ENCODE measurements at regions not wholly inside any gene's neighbourhood (a gene's known extent, or its start where the extent isn't known, plus 50 kb on each side); places are given as distances from the start of the nearest gene placed in this dataset.
"Not testable (repeated sequence)": the region's sequence is repeated elsewhere in the genome, so short reads cannot be mapped to it uniquely, and the experiment has no call there.

DNA sequence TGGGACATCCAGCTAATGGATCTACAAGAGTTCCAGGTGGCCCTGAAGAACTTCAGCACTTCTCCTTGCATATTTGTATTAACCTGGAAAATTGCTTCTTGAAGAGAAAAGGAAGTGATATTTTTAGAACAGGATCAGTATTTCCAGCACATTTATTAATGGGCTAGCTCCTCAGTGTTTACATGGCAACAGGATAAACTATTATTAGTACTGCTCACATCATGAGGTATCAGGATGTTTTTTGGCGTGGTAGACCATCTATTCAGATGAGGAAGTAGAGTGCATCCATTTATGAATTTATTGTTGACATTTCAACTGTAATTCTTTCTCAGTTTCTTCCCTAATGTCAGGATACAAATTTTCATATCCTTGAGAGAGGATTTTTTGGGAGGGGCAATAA lies 144.4 kb downstream of the KCNRG start:
- DNase-seq: no peak

GRCh38 chr13:50161052-50161451 lies 145.8 kb downstream of the KCNRG start:
- DNase-seq: no peak

GRCh38 chr13:50162001-50162400 lies 146.8 kb downstream of the KCNRG start:
- DNase-seq: no peak

- DNase-seq: no peak
Measured at GRCh38 chr13:50162567-50162966, 147.3 kb downstream of the KCNRG start.

DNA sequence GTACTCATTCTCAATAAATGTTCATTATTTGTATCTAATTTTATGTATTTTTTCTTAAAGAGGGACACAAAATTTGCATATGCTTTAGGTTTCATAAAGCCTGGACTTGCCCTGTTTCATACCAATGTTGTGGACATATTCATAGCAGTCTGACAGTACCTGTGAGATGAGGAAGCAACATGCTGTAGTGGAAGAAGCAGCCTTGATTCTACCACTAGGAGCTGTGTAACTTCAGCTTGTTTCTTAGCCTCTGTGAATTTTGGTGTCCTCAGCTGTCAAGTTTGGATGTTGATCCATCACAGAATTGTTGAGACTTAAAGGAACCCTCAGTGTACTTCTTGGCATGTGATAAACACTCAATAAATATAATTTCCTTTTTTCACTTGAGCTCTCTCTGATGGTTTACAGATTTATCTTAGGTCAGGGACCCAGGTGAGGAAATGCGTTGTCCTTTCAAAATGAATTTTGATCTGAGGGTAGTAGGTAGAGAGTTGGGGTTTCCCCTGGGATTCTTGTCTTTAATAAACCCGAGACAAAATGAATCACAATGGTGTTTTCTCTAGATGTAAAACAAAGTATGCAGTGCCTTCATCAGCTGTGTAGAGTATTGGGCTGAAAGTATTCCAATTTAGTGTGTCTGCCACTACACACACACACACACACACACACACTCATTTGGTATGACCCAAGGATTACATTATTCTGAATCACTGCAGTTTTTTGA lies 152.1 kb downstream of the KCNRG start:
- no peak for DNase-seq

DNA sequence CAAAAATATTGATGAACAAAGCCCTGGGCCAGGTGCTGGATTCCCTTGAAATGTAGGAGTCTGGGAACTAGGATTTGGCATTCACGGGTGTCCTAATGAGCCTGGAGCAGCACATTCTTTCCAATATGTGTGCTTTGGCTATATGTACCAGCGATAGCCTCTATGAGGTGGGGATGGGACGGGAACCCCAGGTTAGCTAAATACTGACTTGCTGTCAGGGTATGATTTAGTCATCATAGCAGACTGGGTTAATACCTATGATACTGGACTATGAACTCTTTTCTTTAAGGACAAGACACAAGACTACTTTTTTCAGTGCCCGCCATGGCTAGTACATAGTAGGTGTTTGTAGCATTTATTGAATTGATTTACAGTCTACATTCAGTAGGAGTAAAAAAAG lies 152.7 kb downstream of the KCNRG start:
- no peak for DNase-seq

- DNase-seq: no peak
Measured at GRCh38 chr13:50168786-50169185, 153.5 kb downstream of the KCNRG start.

DNA sequence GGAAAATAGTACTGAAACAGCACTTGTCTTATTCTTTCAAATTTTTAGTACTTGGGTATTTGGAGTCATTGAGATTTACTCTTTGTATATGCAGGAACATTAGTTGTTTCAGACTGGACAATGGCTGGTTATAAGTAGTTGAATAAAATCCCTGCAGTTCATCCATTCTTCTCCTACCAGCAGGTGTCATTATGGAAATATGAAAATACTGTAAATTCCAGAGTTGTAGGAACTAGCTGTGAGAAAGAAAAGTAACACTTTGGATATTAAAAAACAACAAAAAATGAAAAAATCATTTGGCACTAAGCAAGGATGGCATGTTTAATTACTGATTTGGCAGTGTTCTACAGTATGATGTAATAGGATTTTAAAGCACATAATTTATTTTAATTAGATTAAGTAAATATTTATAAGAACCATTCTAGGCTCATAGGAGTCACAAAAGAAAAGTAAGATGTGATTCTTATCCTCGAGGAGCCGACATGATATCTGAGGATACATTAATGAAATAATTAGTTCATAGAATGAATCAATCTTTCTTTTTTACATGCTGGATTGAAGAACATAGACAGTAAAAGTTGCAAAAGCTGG lies 155.3 kb downstream of the KCNRG start:
- DNase-seq: no peak

DNA sequence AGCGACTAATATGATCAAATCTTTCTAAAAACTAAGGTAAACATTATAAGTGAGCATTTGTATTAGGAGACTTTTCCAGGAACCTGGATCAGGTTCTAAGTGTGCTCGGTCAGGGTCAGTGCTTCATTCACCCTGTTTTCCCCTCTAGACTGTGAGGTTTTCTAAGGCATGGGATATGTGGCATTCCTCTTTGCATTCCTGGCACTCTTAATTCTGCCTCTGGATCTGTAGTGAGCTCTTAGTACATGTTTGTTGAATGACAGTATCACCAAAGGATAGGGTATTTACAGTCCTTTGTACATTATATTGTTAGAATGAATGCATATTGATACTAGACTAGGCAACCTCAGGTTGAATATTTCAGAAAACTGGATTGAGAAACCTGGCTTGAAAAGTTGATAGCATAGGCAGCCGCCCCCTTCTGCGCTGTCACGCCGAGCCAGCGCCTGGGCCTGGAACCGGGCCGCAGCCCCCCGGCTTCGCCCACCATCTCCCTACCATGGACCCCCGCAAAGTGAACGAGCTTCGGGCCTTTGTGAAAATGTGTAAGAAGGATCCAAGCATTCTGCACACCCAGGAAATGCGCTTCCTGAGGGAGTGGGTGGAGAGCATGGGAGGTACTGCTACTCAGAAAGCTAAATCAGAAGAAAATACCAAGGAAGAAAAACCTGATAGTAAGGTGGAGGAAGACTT lies 156.5 kb downstream of the KCNRG start:
- DNase-seq: no peak

DNA sequence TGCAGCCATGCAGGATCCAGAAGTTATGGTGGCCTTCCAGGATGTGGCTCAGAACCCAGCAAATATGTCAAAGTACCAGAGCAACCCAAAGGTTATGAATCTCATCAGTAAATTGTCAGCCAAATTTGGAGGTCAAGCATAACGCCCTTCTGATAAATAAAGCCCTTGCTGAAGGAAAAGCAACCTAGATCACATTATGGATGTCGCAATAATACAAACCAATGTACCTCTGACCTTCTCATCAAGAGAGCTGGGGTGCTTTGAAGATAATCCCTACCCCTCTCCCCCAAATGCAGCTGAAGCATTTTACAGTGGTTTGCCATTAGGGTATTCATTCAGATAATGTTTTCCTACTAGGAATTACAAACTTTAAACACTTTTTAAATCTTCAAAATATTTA lies 157.8 kb downstream of the KCNRG start:
- DNase-seq: not testable (repeated sequence)

- DNase-seq: no peak
Measured at GRCh38 chr13:50174630-50175029, 159.4 kb downstream of the KCNRG start.

- DNase-seq: no peak
Measured at GRCh38 chr13:50179977-50180376, 164.7 kb downstream of the KCNRG start.

- not testable (repeated sequence) for DNase-seq
Measured at GRCh38 chr13:50185769-50186763, 170.8 kb downstream of the KCNRG start.

DNA sequence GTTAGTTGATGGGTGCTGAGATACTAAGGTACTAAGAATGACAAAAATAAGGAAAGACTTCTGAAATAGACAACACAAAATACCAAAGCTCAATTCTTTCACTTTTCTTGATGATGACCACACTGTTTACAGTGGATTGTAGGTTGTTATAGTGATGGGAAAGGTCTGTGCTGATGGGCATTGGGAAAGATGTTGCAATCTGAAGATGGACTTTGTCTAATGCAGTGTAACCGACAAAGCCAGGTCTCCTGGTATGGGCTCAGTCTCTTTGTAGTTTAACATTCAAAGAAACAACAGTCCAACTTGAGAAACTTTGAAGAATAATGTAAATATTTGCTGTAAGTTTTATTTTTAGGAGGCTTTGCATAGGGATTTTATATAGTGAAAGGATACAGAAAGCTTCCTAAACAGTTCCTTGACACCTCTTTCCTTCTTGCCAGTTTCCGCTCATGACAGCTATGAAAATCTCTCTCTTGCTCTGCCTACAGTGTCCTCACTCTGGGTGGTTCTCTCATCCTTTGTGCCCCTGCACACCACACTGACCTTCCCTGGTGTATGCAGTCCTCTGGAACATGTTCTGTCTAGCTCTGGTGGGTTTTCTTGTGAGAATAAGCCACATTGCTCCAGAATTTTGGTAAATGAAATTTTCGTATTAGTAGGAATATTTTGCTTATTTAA lies 172.2 kb downstream of the KCNRG start:
- DNase-seq: no peak

GRCh38 chr13:50188696-50189095 lies 173.5 kb downstream of the KCNRG start:
- no peak for DNase-seq

GRCh38 chr13:50189450-50189849 lies 174.2 kb downstream of the KCNRG start:
- DNase-seq: no peak

DNA sequence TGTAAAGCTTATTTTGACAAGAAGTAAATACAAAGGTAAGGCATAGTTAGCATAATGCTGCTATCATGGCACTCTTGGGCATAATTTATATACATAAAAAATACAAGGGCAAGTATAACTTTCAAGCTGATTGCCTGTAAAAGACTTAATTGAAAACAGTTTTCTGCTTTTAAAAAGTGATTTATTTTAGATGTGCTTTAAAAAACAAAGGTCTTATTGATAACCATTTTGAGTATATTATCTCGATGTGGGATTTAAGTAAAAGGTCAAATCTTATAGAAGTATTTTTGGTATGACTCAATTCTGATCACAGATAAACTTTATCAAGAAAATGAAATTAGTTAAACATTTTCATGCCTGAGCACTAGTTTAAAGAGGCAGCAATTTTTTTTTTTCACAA lies 175.8 kb downstream of the KCNRG start:
- no peak for DNase-seq

DNA sequence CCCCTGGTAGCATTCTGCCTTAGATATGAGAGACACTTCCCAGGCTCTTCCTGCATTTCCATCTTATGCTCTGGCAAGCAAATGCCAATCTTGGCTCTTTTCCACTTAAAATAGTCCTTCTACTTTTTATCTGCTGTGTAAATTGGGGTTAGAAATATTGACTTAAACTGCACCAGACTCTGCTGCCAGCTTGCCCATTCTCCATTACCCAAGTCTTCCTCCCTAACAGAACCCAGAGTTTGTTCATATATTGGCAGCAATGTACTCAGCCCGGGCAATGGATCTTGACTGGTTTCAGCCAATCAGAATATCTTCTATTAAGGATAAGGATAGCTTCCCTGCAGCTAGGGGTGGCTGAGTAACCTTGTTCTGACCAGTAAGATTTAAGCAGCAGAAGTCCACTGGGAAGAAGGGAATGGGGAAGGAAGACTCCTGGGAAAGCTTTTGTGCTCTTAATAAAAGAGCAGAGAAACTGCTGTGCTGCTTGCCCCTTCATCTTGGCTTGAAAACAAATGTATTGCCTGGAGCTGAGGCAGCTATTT lies 177.1 kb downstream of the KCNRG start:
- no peak for DNase-seq

GRCh38 chr13:50195045-50195444 lies 179.8 kb downstream of the KCNRG start:
- DNase-seq: no peak

GRCh38 chr13:50196118-50196517 lies 180.9 kb downstream of the KCNRG start:
- DNase-seq: no peak

DNA sequence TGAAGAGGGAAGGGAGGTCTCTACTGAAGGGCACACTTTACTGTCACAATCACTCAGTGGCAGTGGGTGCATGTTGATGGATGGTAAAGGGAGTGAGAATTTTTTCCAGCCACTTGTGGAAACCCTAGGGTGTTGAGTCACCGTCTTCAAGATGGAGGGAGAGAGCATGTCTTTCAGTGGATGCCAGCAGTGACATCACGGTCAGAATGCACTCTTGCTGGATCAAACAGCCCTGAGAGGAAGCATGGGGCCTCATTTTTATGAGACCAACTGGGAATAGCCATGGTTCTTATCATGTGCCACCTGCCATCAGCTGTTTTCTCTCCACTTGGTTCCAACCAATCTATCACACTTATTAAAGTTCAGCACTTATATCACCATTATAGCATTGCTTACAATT lies 182.5 kb downstream of the KCNRG start:
- no peak for DNase-seq

DNA sequence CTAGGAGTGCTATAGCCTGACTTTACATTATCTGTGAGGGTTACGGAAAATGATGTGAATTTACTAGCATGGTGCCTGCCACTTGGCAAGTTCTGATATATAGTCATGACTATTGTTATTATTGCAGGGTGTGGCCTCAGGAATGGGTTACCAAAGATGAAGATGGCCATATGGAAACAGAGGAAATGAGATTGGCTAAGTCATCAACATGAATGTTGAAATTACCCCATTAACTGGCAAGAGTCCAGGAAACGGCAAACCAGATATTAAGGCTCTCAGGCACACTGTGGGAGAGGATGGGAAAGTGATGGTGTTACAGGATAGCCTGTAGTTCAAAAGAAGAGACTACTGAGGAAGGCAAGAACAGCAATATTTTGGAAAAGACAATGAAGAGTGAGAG lies 183.3 kb downstream of the KCNRG start:
- no peak for DNase-seq
